Ishikawa (cell line): ENCODE measurements at regions not wholly inside any gene's neighbourhood (a gene's known extent, or its start where the extent isn't known, plus 50 kb on each side); places are given as distances from the start of the nearest gene placed in this dataset.

Experiments
- CEBPB ChIP-seq: IDR thresholded peaks from 2 replicates; pipeline ENCODE4 v1.6.1; 2012
- CREB1 ChIP-seq: IDR thresholded peaks from 2 replicates; pipeline ENCODE4 v1.6.1; 2012; ENCODE audit warnings: low read depth
- EGR1 ChIP-seq: IDR thresholded peaks from 2 replicates; pipeline ENCODE4 v1.6.1; 2012
- EP300 ChIP-seq: IDR thresholded peaks from 2 replicates; pipeline ENCODE4 v1.6.1; 2012; ENCODE audit warnings: borderline replicate concordance
- FOXM1 ChIP-seq: IDR thresholded peaks from 2 replicates; pipeline ENCODE4 v1.6.1; 2012; ENCODE audit warnings: low read depth, borderline replicate concordance
- MAX ChIP-seq: IDR thresholded peaks from 2 replicates; pipeline ENCODE4 v1.6.1; 2012
- NFIC ChIP-seq: IDR thresholded peaks from 2 replicates; pipeline ENCODE4 v1.6.1; 2012
- RAD21 ChIP-seq: IDR thresholded peaks from 2 replicates; pipeline ENCODE4 v1.6.1; 2012; ENCODE audit warnings: low read depth
- REST ChIP-seq: IDR thresholded peaks from 2 replicates; pipeline ENCODE4 v1.6.1; 2012; ENCODE audit warnings: low read depth, mild to moderate bottlenecking
- TAF1 ChIP-seq: IDR thresholded peaks from 2 replicates; pipeline ENCODE4 v1.6.1; 2012; ENCODE audit warnings: low read depth, mild to moderate bottlenecking
- TCF12 ChIP-seq: IDR thresholded peaks from 2 replicates; pipeline ENCODE4 v1.6.1; 2012; ENCODE audit warnings: low read depth
- TEAD4 ChIP-seq: IDR thresholded peaks from 2 replicates; pipeline ENCODE4 v1.6.1; 2012
- USF1 ChIP-seq: IDR thresholded peaks from 2 replicates; pipeline ENCODE4 v1.6.1; 2012
- YY1 ChIP-seq: IDR thresholded peaks from 2 replicates; pipeline ENCODE4 v1.6.1; 2012; ENCODE audit warnings: low read depth
- ZBTB7A ChIP-seq: IDR thresholded peaks from 2 replicates; pipeline ENCODE4 v1.6.1; 2012; ENCODE audit warnings: low read depth

- TF ChIP-seq YY1 = no peak
- TF ChIP-seq CEBPB = no peak
- no peak for TF ChIP-seq NFIC
- TF ChIP-seq RAD21 = no peak
- no peak for TF ChIP-seq USF1
- TF ChIP-seq CREB1 = no peak
- TF ChIP-seq REST = no peak
- TF ChIP-seq EGR1 = no peak
- TF ChIP-seq EP300 = no peak
- TF ChIP-seq ZBTB7A = no peak
- no peak for TF ChIP-seq TEAD4
- no peak for TF ChIP-seq FOXM1
These were observed 185.5 kb upstream of the NRSN1 start for GRCh38 chr6:23940466-23940865.

- TF ChIP-seq EGR1 (no peak), TCF12 (no peak), TAF1 (no peak), TEAD4 (no peak), NFIC (no peak), EP300 (no peak), RAD21 (no peak), REST (no peak), CREB1 (no peak), YY1 (no peak), MAX (no peak), CEBPB (no peak), FOXM1 (no peak), USF1 (no peak), ZBTB7A (no peak)
These were observed 174.3 kb upstream of the NRSN1 start for GRCh38 chr6:23951691-23952090.

GRCh38 chr6:23952245-23952644 is 173.8 kb upstream of the NRSN1 start:
- no peak for TF ChIP-seq ZBTB7A
- no peak for TF ChIP-seq CEBPB
- TF ChIP-seq CREB1 = no peak
- TF ChIP-seq MAX = no peak
- TF ChIP-seq REST = no peak
- no peak for TF ChIP-seq TAF1
- no peak for TF ChIP-seq RAD21
- TF ChIP-seq YY1 = no peak
- TF ChIP-seq FOXM1 = no peak
- no peak for TF ChIP-seq EP300

GRCh38 chr6:23953976-23954375 is 172.0 kb upstream of the NRSN1 start:
- TF ChIP-seq YY1 = no peak

GRCh38 chr6:23957017-23957416 is 169.0 kb upstream of the NRSN1 start:
- TF ChIP-seq USF1 = no peak
- no peak for TF ChIP-seq ZBTB7A
- no peak for TF ChIP-seq NFIC
- no peak for TF ChIP-seq TEAD4
- TF ChIP-seq CREB1 = no peak
- no peak for TF ChIP-seq MAX
- TF ChIP-seq YY1 = no peak
- no peak for TF ChIP-seq EP300
- TF ChIP-seq FOXM1 = no peak
- TF ChIP-seq TAF1 = no peak
- no peak for TF ChIP-seq CEBPB
- no peak for TF ChIP-seq REST
- no peak for TF ChIP-seq TCF12
- TF ChIP-seq EGR1 = no peak
- TF ChIP-seq RAD21 = no peak
